OCI-LY1 (cell line): ENCODE measurements at regions not wholly inside any gene's neighbourhood (a gene's known extent, or its start where the extent isn't known, plus 50 kb on each side); places are given as distances from the start of the nearest gene placed in this dataset.

Experiments used
- CTCF ChIP-seq: fragments of 200-600 bp; sonication (generic), shearing (Covaris generic); IDR thresholded peaks from 2 replicates; pipeline ENCODE4 v1.5.1; 2017; ENCODE audit warnings: mild to moderate bottlenecking, antibody characterized with exemption, low read length, moderate library complexity, mixed read lengths
- EZH2 ChIP-seq: fragments of 200-600 bp; sonication (generic), shearing (Covaris generic); IDR thresholded peaks from 2 replicates; pipeline ENCODE4 v1.8.0; 2017; ENCODE audit warnings: borderline replicate concordance, mixed run types, mild to moderate bottlenecking, antibody characterized with exemption, low read length, moderate library complexity, mixed read lengths

- TF ChIP-seq CTCF = no peak
- TF ChIP-seq EZH2 = no peak
Observed at GRCh38 chr7:13551503-13551902, 438.0 kb downstream of the ETV1 start.
